NCI-H1694 treated with DMSO at 0.1 percent for 48 hours (cell line): ENCODE measurements at regions not wholly inside any gene's neighbourhood (a gene's known extent, or its start where the extent isn't known, plus 50 kb on each side); places are given as distances from the start of the nearest gene placed in this dataset.
A peak's percentile ranks its signal among the peaks of the same experiment; 100 is the strongest.
"Not testable (repeated sequence)": the region's sequence is repeated elsewhere in the genome, so short reads cannot be mapped to it uniquely, and the experiment has no call there.

Experiments used
- DNase-seq: peaks from one replicate; lab custom pipeline; 2025; lab: John Stamatoyannopoulos, UW

DNA sequence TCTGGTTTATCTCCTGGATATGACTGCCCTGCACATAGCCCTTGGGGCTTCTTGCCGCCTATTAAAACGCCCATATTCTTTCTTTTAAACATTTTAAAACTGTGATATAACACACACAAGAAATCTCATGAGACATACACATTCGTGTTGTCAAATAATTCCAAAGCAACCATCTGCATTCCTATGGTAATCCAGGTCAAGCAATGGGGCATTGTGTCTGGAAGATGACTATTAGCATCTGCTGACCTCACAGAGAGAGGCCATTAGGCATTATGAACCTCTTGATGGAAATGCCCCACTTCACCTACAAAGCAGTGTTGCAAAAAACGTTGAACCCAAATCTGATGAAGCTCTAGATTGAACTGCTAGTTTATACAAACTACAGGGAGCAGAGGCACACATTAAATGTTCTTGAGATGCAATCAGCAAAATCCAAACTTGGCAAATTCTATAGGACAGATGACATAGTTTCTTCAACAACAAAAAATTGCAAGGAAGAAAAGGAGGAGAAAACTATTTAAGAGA is 513.8 kb upstream of the CCDC196 start:
- no peak for DNase-seq

DNA sequence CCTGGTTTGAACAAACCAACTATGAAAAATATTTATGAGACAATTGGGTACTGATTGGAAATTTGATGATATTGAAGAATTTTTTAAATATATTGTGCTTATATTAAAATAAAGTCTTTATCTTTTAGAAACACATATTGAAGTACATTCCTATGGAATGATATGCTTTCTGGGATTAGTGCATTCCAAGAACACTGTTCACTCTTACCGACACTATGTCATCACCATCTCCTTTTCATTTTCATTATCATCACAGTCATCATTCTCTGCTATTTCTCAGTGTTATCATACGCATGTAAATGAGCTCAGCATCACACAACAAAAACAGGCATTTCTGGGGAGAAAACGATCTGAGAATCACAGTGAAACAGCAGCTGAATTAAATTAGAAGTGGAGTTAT is 513.3 kb upstream of the CCDC196 start:
- no peak for DNase-seq

DNA sequence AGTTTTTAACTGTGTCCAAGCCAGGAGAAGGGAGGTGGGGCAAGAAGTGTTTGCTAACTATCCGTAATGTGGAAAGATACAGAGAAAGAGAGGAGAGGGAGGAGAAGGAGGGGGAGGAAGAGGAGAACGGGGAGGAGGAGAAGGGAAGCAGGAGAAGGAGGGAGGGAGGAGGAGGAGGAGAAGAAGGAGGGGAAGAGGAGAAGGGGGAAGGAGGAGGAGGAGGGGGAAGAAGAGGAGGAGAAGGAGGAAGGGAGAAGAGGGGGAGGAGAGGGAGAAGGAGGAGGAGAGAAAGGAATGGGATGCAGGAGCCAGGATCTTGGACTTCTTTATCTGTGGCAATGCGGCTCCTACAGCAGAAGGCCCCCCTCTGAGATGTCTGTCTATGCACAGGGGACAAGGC is 510.3 kb upstream of the CCDC196 start:
- no peak for DNase-seq

DNA sequence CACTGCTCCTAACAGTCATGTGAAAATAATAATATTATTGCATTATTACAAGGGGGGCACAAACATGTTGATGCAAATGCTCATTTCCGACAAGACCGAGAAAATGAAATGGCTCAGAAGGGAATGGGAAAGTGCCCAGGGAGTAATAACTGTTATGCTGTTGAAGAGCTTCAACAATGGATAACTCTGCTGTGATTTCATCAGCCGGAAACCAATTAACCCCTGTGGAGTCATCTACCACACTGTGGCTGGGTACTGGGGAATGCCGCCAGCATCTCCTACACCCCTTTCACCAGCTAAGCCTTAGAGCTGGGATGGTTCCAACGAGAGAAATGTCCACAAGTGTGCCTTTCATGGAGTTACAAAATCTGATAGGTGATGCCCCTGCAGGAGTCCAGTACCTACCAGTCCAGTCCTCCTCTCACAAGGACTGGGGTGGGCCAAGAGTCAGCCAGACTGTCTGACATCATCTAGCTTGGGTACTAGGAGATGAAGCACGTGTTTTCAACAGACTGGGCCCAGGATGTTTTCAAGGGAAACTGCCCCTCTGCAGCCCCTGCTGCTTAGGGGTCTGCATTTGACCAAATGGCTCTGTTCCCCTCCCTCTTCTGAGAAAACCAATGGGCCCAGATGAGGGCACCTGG is 509.3 kb upstream of the CCDC196 start:
- no peak for DNase-seq

DNA sequence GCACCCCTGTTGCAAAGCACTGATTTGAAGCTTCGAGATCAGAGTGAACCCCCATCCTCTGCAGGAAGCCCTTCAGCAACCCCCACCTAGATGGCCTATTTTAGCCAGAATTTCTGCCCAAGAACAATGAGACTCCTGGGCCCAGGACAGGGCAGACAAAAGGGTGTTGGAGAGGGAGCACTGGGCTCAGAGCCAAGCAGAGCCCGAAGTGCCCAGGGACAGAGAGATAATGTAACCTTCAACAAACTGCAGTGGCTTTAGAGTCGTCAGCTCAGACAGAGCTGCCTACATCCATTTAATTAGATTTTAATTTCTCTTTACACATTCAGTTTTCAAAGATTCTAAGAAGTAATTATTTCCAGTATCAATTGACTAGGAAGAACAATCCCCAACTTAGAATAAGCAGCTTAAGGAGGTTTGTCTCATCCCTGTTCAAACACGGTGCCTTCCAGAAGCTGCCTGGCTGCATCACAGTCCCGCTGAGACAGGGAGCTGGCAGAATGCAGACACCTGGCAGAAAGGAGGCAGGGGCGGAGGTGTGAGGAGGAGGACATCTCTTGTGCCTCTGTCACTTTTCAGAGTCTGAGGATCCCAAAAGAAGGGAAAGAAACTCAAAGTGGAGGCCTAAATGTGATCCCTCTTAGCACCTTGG is 504.9 kb upstream of the CCDC196 start:
- no peak for DNase-seq

DNA sequence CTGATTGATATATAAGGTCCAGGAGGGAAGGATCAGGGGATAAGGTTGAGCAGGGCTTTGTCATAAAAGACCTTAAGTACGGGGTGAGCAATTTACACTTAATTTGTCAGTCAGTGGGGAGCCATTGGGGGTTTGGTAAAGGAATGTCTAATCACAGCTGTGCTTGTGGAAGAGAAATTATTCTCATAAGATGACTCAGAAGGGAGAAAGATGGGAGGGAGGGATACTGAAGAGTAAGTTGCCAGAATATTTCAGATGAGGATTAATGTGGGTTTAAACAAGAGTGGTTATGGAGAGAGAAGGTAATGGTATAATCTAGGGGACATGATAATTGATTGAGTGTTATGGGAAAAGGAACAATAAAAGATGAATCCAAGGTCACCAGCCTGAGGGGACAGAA is 500.1 kb upstream of the CCDC196 start:
- DNase-seq, result no peak

DNA sequence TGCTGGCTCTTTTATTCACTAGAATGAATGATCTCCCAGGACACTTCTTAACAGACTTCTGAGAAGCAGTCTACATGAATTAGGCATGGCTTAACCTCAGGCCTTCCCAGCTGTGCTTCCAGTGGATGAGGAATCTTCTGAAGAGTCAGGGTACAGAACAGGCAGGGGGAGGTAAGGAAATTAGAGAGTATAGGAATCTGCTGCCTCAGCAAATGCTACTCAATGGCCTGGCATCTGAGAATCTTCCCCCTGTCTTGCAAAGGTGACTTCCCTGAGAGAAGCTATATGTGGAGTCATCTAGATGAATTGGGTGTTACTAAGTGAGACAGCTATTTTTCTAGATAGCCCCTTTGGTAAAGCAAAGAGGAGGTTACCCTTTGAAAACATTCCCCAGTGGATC is 496.2 kb upstream of the CCDC196 start:
- no peak for DNase-seq

DNA sequence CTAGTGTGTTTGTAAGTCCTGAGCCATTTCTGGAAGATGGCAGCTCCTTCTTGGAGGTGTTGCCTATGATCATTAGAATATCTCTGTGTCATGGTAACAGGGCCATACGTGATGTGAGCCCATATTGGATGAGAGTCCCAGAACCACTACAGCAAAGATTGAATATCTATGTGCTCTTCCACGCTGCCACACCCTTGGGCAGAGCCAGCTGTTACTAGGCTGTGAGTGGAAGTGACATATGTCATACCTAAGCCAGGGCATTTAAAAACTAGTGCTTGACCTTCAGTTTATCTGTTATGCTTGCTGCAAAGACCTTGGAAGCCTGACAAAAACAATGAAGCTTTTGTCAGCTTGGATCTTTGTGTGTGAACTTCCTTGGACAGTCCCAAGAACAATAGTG is 495.1 kb upstream of the CCDC196 start:
- DNase-seq, result no peak

DNA sequence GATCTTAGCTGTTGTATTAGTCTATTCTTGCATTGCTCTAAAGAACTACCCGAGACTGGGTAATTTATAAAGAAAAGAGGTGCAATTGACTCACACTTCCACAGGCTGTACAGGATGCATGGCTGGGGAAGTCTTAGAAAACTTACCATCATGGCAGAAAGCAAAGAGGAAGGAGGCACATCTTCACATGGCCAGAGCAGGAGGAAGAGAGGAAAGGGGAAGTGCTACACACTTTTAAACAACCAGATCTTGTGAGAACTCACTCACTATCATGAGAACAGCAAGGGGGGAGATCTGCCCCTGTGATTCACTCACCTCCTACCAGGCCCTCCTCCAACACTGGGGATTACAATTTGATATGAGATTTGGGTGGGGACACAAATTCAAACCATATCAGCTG is 494.2 kb upstream of the CCDC196 start:
- not testable (repeated sequence) for DNase-seq

DNA sequence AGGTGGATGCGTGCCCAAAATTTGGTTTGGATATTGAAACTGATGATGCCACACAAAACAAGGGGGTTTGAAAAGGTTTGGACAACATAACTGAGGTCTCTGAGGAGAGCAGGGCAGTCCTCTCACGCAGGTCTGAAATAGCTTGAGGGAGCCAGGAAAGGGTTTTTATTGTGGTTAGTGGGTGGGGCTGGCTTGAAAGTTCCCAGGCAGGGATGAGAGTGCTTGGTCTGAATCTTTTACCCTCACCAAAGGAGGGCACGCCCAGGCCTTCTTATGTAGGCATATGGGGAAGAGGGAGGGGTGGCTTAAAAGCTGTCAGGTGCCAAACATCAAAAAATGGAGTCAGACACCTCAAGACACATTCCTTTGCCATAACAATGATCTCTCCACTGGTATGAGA is 493.1 kb upstream of the CCDC196 start:
- no peak for DNase-seq

DNA sequence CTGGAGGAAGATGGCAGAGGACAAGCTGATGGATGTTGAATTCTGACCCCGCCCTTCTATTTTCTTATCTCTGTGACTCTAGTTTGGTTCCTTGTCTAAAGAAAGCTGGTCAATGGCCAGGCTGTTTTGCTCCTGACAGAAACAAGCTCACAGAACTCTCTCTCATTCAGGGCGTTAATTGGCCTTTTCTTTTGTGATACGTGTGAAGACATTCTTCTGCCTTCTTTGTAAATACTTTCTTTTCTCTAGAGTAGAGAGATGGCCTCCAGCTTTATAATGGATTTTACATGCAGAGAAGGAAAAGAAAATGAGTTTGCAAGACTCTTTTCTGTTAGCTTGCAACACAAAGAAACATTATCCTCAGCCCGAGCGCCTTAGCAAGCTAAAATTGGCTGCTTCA is 492.2 kb upstream of the CCDC196 start:
- no peak for DNase-seq

DNA sequence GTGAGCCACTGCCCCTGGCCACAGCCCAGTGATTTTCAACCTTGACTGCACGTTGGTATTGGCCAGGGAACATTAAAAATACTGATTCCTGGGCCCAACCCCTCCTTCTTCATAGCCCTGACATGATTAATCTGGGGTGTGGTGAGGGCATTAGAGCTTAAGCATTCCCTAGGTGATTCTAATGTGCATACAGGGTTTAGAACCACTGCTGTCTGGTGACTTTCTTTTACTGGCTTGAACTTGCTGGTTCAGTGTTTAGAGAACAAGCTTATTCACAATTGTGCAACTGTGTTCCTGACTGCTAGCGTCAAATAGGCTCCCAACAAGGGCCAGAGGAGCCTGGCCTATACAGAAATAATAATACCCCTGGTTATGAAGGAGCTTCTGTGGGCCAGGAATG is 488.8 kb upstream of the CCDC196 start:
- no peak for DNase-seq

DNA sequence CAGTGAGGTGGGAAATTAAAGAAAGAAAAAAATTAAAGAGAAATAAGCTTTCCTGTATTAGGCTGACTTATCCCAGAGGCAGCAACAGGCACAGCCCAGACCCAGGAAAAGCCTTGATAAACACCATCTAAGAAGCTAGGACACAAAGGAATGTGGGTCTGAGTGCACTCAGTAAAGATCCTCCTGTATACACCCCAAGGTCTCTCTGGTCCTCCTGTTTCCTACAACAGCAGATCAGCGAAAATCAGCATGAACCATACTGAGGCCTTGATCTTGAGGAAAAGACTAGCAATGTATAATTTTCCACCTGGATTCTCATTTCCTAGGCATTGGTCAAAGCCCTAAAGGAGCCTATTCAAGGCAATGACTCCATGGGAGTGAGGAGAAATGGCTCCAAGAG is 486.3 kb upstream of the CCDC196 start:
- no peak for DNase-seq

DNA sequence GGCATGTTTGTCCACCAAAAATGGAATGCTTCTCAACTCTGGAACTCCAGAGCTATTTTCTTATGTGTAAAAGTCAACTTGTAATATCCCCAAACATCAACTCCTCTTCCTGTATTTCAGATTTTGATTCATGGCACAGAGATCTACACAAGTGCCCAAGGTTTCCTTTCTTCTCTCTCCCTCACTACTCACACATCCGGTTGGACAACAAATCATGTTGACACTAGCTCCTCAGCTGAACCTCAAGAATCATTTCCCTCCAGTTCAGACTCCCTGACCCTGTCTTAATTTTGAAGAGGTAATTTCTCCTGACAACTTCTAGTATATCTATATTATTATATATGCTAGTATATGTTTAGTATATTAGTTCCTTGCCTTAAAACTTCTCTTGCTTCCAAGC is 485.4 kb upstream of the CCDC196 start:
- no peak for DNase-seq

DNA sequence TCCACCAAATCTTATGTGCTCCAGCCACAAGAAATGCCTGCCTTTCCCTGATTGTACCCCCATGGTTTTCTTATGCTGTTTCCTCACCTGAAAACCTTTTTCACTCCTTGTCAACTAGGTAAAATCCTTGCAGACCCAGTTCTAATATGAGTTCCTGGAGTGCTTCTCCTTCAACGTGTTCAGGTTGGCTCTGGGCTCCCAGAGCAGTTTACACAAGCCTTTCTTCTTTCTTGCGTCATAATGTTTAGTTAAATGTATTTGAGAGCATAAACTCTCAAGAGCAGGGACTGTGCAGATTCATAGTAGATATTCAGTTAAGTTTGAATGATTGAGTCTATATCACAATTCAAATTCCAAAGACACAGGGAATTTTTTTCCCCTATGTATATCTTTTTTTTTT is 484.8 kb upstream of the CCDC196 start:
- DNase-seq, result no peak

DNA sequence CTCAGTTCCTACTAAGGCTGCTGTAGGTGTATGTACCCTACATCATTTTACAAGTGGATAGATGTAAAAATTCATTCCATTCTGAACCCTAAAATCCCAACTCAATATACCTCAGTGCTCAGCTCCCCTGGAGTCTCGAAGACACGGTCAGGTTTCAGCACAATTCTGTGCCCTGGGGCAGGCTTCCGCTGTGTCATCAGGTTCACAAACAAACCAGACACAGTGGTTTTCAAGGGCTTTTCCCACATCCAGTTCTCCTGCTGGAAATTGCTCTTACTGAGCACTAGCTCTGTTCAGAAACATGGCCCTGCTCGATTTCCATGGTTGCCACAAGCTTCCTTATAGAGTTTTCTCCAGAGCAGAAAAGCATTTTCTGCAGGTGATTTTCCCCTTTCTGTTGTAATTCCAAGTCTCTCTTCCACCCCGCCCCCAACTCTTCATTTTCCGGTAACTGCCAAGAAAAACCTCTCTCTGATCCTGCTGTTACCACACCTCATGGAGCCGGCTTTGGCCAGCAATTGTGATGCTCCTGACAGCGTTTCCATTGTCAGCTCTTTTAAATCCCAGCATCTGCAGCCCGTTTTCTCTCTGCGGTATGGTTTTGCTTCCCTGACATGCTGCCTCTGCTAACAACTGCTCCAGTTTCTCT is 483.0 kb upstream of the CCDC196 start:
- no peak for DNase-seq

DNA sequence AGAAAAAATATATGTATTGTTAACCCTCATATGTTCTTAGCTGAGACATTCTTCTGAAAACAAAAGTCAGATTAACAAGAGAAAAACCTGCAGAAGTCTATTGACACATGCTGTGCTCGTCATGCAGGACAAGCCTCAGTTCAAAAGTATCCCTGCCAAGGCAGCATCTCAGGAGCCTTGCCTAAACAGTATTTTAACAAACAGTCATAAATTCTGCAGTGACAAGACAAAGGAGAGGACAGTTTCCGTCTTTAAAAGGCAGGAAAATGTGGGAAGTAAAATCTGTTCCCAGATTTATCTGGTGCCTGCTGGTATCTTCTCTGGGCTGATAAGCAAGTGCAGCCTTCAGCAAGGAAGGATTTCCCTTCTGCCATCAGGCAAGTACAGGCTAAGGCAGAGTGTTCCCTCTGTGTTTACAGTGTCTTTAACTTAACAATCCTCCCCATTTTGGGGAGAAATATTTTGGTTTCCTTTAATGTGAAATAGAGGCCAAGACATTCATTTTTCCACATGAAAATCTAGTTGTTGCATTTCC is 480.2 kb upstream of the CCDC196 start:
- no peak for DNase-seq

DNA sequence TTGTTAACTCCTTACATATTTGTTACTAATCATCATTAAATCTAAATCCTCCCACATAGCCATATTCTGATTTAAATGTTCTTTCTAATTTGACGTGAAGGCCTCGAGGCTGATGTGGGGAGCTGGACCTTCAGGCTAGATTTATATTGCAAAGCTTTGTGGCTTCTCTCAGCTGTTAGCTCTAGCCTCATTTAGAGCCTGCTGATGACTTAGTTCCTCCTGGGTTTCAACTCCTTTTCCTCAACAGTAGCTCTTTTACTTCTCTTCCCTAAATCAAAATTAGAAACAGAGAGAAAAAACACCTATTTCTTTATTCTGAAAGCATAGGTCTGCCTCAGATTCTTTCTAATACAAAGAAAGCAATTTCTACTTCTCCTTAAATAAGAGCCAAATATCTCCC is 477.5 kb upstream of the CCDC196 start:
- no peak for DNase-seq

DNA sequence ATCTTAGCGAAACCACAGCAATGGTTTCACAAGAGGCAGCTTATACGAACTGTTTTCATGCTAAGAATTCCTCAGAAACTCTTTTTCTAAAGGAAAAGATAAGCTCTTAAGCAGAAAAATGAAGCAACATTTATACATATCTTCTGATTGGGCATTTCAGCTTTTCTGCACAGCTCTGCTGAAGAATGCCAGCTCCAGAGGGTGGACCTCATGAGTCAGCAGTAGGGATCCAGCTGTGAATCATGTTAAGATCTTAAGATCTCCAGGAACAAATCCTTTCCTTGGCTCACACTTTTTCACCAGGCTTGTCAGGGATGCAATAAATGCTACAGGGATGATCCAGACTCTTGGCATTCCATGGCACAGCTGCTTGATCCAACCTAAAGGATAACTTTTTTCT is 477.1 kb upstream of the CCDC196 start:
- DNase-seq, result no peak

DNA sequence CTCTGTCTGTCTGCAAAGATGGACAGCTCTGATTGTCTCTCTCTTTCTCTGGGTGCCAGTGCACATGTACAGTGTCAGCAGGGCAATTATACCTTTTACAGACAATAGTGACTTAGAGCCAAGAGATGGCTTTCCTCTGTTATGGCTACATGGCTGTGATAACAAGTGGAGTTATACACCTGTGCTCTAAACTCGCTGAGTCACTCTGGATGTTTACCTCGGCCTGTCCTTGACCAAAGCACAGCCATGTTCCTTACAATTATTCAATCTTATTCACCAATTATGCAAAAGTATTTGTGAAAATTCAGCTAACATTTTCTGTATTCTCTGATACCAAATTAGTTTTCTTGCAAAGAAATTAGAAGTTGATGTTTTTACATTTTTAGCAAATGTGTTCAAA is 475.5 kb upstream of the CCDC196 start:
- no peak for DNase-seq

DNA sequence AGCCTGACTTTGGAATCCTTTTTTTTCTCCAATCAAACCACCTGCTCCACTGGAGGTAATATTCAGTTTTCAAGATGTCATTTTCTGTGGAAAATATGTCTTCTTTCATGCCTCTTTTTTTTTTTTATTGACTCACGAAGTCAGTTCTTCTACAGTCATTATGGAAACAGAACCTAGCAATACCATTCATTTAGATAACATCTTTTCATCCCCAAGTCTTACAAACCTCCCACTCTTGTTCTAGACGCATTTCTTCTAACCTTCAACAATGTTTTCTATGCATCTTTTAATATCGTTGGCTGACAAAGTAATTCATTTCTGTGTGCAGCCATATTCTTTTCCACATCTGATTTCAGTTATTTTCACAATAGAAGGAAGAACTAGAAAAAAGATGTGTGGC is 474.3 kb upstream of the CCDC196 start:
- no peak for DNase-seq

DNA sequence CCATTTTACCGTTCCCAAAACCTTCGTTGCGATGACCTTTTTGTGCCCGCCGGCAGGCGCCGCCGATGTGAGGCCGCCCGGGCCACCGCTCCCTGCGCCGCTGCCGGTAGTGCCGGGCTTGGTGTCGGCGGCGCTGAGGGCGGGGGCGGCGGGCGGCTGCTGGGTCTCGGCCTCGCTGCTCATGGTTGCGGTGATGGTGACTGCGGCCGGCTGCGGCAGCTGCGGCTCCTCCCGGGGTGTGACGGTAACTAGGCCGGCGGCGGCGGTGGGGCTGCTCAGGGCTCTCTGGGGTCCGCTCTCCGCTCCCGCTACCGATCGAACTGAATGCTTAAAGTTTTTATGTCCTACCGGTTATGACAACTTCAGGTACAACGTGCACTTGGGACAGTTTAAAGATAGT is 472.6 kb upstream of the CCDC196 start:
- not testable (repeated sequence) for DNase-seq

DNA sequence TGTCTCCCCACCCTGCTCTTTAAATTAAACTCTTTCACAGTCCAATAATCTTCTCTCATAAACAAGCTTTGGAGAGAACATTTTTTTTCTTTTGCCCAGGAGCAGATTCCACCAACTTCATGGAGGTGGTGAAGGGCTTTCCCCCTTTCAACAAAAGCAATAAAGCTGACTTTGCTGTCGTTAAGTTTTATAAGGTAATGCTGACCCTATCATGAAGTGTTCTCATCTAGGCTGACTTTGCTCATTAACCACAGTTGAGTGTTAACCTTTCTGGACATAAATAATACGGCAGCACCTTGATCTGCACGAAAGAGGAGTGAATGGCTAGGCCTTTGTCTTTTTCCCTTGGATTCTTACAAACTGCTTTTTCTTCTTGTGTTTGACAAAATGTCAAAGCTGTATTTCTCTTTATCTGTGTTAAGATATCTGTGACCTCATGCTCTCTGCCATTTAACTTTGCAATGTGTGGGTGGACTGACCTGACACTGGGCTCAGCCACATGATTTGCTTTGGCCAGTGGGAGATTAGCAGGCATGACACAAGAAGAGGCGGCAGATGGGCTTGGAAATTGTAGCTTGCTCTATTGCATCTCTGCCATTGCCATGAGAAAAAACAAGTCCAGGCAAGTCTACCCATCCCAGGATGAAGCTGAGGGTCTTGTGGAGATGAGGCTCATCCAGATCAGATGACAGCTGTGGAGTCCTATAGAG is 470.9 kb upstream of the CCDC196 start:
- DNase-seq, result peak; percentile 99
